ENCODE measurements at regions not wholly inside any gene's neighbourhood (a gene's known extent, or its start where the extent isn't known, plus 50 kb on each side); places are given as distances from the start of the nearest gene placed in this dataset.

GRCh38 chr18:41737218-41737617 lies 217.8 kb upstream of the PIK3C3 start:
- FAIRE-seq, result no peak
- intact Hi-C loops (cut with micrococcal nuclease; ENCODE audit: unreplicated experiment) (no loop called here), in situ Hi-C loops (cut with MboI) (loop anchor here (25.0 kb wide), 1 partner anchor 800 kb away; no protein-coding TSS in a partner anchor)
- no peaks in the 10 kb centered on the region for H3K27me3 ChIP-seq (replicated peaks in 1 of 2; ENCODE audit: control insufficient read depth in 2 of 2, insufficient read depth in 2 of 2, low read length in 1 of 2)
- no TSS peak for BruUV-seq (replicated peaks)
- no peak overlapping the region for H2AFZ ChIP-seq (ENCODE audit: control insufficient read depth, low read depth, low read length)
- no peak overlapping the region for H3K4me2 ChIP-seq (ENCODE audit: control insufficient read depth, insufficient read depth)
- ChIA-PET POLR2A (no interaction called here), CTCF (interaction anchor here (0.6 kb wide), 1 partner anchor 17 kb away, joined by 3 read pairs; no protein-coding TSS in a partner anchor), SMC1A (ENCODE audit: uncharacterized antibody, unreplicated experiment) (interaction anchor here (0.8 kb wide), 1 partner anchor 167 kb away, joined by 4 read pairs; no protein-coding TSS in a partner anchor), RAD21 (ENCODE audit: unreplicated experiment) (no interaction called here)
- no peaks in the 10 kb centered on the region for H3K79me2 ChIP-seq (ENCODE audit: control insufficient read depth, insufficient read depth, low read length)
- no peak for DNase-seq (ENCODE audit: low read depth, low spot score)
- H3K4me3 ChIP-seq, result no peak overlapping the region
- no peak overlapping the region for H3K27ac ChIP-seq (ENCODE audit: control insufficient read depth, insufficient read depth)
- ATAC-seq, result no peak
- no peaks in the 10 kb centered on the region for H4K20me1 ChIP-seq (ENCODE audit: control insufficient read depth, insufficient read depth)
- no peak overlapping the region for H3K9ac ChIP-seq (ENCODE audit: control insufficient read depth, insufficient read depth, low read length)
- no peaks in the 10 kb centered on the region for H3K9me3 ChIP-seq (replicated peaks; ENCODE audit: control insufficient read depth, insufficient read depth, low read length)
- 6% methylated on average over 1 of the region's 1 CpG for WGBS (ENCODE audit: insufficient coverage, insufficient replicate concordance, low lambda C conversion rate, missing lambda C conversion rate)
- no peaks in the 10 kb centered on the region for H3K36me3 ChIP-seq (ENCODE audit: control insufficient read depth in 2 of 2, insufficient read depth in 2 of 2, low read length in 1 of 2)
- H3K4me1 ChIP-seq (ENCODE audit: control insufficient read depth, insufficient read depth, low read length), result no peaks in the 10 kb centered on the region
- TF ChIP-seq CREM (IDR thresholded peaks at IDR 0.05; ENCODE audit: low read depth) (no peak), ZZZ3 (IDR thresholded peaks at IDR 0.05; ENCODE audit: control insufficient read depth, insufficient read length, low read depth) (no peak), REST (IDR thresholded peaks at IDR 0.05; ENCODE audit: low read depth, low read length) (no peak), IKZF1 (conservative IDR thresholded peaks at IDR 0.05) (no peak), PBX3 (IDR thresholded peaks at IDR 0.05; ENCODE audit: insufficient replicate concordance, low read depth, low read length) (no peak), EED (IDR thresholded peaks at IDR 0.05; ENCODE audit: low read depth) (no peak), POLR2AphosphoS2 (IDR thresholded peaks at IDR 0.05; ENCODE audit: low read depth, low read length) (no peak), ZBTB33 (IDR thresholded peaks at IDR 0.05) (no peak), STAT1 (conservative IDR thresholded peaks at IDR 0.05) (no peak), MYC (IDR thresholded peaks at IDR 0.05; ENCODE audit: insufficient read depth, insufficient read length, insufficient replicate concordance, low read length, severe bottlenecking) (no peak), CHD1 (IDR thresholded peaks at IDR 0.05; ENCODE audit: low read depth, low read length) (no peak), RELB (IDR thresholded peaks at IDR 0.05; ENCODE audit: low read depth) (no peak), SMARCA5 (IDR thresholded peaks at IDR 0.05) (no peak), SUPT20H (IDR thresholded peaks at IDR 0.05; ENCODE audit: borderline replicate concordance, control insufficient read depth, low read depth, low read length) (no peak)

Data from GM12878 (cell line).